ENCODE measurements at regions not wholly inside any gene's neighbourhood (a gene's known extent, or its start where the extent isn't known, plus 50 kb on each side); places are given as distances from the start of the nearest gene placed in this dataset.
A peak's percentile ranks its signal among the peaks of the same experiment; 100 is the strongest.

GRCh38 chr11:29361369-29361768 lies 655.5 kb downstream of the KCNA4 start:
- DNase-seq, result no peak

GRCh38 chr11:29353833-29354232 lies 663.0 kb downstream of the KCNA4 start:
- DNase-seq, result no peak

DNA sequence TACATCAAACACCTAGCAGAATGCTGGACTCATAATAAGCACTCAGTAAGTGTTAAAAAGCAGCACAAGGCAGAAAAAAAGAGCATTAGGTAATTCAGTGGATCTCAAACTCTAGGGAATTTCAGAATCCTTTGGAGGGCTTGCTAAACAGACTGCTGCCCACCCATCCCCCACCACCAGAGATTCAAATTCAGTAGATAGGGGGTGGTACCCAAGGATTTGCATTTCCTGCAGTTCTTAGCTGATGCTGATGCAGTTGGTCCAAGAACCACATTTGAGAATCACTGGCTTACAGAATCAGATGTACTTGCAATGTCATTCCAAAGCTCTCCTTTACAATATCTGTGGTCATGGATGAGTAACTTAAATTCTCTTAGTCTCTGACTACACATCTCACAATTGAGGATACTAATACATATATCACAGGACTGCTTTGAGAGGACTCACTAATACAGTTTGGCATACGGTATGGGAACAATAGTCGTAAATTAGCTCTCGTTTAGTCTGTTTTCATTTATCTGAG lies 664.5 kb downstream of the KCNA4 start:
- no peak for DNase-seq

DNA sequence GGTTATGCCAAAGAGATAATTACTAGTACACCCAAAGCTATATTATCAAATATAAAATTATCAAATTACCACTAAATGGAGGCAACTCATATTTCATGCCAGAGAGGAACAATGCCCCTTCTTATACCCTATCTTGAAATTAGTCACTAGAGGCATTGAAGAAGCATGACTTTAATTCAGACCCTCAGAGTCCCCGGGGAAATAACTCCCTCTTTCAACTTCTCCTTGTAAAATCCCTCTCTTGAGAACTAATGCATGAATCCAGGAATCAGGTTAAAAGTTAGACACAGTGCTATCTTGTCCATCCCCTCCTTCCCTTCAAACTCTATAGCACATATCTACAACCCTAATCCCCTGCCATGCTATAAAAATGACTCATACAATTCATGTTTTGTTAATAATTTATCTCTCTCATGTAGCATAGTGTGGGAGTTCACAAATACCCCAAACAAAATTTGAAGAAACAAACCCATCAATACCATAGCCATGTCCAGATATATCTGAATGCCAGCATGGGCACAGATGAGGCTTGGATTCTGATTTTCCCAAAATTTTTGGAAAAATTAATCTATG lies 665.4 kb downstream of the KCNA4 start:
- no peak for DNase-seq

GRCh38 chr11:29343465-29344333 lies 673.1 kb downstream of the KCNA4 start:
- peak in 42 of 51 donors; percentile 0 to 72 (median 16) for DNase-seq

DNA sequence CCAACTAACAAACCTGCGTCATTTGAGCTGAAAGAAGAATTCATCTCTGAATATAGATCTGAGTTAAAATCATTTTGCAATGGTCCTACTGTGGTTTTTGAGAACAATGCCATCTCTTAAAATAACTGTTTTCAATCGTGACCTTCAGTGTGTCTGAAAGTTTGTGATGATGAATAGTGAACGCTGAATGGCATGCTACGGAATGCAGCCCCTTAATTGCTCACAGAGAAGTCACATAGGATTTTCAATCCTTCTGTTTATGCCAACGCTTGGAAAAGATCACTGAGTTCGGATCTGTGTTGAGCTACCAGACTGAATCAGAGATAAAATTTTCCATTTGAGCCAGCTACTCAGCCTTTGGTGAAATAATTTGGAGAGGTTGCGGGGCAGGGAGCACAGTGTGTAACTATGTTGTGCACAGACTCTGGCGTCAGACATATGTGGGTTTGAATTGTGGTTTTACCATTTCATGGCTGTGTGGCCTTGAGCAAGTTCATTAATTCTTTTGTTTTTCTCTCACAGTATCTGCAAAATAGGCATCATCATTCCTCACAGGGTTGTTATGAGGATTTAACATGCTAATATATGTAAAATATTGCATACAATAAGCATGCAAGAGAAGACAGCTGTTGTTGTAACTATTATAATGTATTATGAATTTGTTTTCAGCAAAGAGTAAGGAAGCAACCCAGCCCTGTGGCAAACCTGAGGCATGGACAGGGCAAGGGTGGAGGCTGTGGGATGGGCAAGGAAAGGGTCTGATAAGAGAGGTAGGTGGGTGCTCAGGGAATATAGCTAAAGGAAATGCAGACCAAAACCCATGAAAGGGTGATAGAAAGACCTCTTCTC lies 679.9 kb downstream of the KCNA4 start:
- DNase-seq, result no peak

- no peak for DNase-seq
Observed at GRCh38 chr11:29334776-29335130, 682.1 kb downstream of the KCNA4 start.

DNA sequence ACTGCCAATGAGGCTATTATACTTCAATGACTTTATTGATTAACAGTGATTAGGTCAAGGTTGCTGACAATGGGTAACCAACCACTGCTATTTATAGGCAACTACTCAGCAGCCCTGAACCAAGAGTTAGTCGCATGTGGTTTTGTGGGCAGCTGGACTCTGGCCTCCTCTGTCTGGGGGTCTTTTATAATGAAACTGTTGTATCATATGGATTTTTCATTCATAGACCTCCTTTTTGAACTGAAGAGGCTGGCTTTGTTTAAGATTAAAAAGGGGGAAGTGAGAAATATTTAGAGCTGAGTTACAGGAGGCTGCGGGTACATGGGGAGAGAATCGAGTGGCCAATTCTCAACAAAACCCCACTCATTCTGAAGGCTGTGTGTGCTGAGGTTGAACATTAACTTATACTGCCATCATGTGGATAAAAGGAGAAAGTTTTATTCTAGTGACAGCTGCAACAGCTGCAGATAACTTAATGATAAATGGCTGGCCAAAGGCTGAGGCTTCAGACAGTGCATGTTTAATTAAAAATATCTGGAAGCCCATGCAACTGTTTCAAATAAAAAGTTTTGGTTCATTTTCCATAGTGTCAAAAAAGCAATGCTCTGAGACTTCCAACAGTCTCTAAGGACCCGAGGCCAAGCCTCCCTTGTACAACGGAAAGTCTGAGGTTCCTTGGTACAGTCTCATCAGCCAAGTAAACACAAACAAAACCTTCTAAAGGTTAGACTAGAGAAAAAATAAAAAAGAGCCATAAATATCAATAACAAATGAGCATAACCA lies 682.6 kb downstream of the KCNA4 start:
- DNase-seq, result no peak

DNA sequence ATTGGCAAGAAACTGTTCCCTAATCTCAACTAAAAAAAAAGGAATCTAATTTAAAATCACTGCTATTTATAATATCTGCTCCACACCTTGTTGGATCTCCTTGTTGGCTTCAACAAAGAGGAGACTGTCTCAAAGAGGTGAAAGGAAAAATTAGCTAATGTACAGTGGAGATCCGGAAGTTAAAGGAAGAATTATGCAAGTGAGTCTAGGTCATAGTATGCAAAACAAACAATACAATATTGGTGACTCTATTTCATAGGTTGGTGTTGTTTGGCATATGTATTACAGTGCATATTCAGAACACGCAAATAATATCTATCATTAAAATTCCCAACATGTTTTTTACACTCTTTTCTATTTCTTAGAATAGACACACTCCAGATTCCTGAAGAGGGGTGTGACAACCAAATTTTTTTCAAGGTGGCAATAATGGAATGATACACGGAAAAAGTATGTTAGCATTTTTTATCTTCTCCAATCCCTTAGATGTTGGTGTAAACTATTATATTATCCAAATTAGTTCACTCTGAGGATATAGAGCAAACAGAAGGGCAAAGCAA lies 685.3 kb downstream of the KCNA4 start:
- DNase-seq, result no peak

- peak in 4 of 51 donors; percentile 0 to 35 (median 0) for DNase-seq
Observed at GRCh38 chr11:29328961-29329441, 687.8 kb downstream of the KCNA4 start.

DNA sequence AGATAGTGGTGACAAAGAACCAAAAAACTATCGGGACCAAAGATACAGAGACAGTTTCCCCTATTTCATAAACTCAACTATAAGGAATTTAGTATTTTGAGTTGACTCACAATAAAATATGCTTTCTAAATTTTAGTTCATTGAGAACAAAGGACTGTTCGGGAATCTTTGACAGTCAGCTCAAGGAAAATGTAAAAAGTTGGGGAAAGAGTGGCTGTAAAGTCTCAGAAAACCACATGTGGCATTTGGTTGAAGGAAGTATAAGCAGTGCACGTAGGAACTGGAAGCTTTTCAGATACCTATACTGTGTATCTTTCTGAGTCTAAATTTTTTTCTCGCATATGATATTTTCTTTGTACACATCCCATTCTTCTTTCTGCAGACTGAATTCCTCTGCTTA lies 688.9 kb downstream of the KCNA4 start:
- no peak for DNase-seq

DNA sequence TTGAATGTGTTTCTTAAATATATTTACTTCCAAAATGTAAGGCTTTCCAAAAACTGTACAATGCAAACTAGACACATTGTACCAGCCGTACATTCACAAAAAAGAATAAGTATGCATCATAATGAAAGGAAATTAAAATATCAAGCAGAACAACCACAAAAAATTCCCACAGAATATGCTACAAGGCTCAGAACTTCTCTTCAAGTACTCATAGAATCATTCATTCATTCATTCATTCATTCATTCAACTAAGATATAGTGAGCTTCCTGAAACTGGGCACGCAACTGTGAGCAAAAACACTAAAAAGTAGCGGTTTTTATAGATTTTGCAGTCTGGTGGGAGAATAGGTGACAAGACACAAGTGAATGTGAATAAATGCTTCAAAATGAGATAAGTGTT lies 690.1 kb downstream of the KCNA4 start:
- DNase-seq, result no peak

DNA sequence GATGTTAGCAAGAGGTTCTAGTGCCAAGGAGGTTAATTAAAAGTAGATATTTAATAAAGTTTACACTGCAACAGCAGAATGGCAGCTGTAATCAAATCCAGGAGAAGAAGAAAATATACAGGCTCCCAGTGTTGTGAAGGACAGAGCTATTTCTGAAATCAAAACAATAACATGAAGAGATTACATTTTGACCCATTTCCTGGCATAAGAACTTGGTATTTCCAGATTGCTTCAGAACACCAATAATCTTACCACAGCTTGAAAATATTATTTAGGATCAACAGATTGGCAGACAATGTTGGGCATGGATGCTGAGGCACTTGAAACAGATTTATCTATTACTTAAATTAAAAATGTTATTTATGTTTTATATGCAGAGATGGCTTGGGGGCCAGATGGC lies 692.5 kb downstream of the KCNA4 start:
- DNase-seq, result no peak

DNA sequence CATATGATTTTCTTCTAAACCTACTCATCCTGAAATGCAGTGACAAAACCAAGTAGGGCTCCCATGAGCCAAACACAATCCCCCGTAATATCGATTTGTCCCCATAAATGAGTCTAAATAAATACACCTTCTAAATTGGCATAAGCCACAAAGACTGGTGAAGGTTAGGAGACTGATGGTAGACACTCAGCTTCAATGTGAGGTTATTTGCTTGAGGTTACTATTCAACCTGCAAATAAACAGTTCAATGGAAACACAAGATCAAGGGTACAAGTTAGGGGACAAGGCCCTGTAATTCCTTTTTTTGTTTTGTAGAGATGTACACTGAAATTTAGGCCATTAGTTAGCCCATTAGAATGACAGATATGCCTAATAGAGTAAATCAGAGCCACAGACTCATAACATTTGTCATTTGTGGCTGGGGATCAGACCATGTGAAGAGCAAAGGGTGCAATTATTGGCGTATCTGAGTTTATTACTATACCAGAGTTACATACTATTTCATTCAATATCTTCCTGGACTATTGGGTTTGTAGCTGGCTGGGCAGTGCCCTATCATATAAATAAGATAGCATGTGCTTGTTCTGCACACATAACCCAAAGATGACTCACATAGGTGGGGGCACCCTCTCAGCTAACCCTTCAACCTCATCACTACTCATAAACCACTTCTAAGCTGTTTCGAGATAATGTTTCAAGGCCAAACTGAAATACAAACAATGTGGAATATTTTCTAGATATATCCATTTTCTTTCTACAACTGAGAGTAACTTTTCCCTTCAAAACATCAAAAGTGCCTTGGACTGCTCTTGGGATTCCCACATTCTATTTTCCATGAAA lies 695.3 kb downstream of the KCNA4 start:
- no peak for DNase-seq

GRCh38 chr11:29320196-29320595 lies 696.6 kb downstream of the KCNA4 start:
- DNase-seq, result no peak

GRCh38 chr11:29319210-29319609 lies 697.6 kb downstream of the KCNA4 start:
- no peak for DNase-seq

DNA sequence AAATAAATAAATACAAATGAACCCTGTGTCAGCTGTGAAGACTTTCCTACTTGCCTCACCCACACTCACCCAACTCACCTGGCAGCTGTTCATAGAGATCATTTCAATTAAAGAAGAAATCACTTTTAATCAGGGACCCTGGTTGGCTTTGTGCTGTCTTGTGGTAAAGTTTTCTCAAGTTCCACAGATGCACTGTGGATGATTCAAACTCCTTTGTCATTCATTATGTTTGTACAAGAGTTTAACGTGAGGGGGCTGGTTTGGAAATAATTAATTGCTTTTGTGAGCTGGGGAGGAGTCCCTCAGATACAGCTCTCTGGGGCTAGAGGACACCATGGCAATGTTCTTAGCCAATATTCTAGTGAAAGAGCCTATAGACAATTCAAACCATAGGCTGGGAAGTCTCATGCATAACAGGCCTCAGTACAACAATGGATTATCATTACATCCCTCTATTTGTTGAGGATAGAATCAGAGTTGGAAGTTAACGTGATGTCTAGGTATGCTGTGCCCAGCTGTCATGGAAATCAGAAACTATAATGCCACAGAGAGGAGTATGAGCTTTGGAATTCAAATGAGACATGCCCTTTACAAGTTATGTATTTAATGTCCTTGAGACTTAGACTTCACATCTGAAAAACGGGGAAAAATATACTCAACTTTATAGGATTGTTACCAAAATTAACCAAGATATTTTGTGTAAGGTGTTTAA lies 698.5 kb downstream of the KCNA4 start:
- DNase-seq, result no peak

DNA sequence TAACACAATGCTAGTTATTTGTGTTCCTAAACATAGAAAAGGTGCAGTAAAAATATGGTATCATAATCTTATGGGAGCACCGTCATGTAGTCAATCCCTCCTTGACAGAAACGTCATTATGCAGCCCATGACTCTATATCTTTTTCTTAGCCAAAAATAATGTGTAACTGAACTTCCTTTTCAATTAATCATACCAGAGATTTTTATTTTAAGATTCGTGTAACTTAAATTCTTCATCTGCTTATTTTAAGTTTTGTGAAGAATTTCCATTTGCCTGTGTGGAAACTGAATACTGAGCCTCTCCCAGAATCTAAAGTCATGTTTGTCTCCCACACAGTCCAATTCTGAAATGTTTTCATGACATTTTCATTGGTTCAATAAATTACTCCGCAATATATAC lies 699.1 kb downstream of the KCNA4 start:
- DNase-seq, result no peak

GRCh38 chr11:29315275-29315674 lies 701.6 kb downstream of the KCNA4 start:
- no peak for DNase-seq
